ENCODE measurements at regions not wholly inside any gene's neighbourhood (a gene's known extent, or its start where the extent isn't known, plus 50 kb on each side); places are given as distances from the start of the nearest gene placed in this dataset.

DNA sequence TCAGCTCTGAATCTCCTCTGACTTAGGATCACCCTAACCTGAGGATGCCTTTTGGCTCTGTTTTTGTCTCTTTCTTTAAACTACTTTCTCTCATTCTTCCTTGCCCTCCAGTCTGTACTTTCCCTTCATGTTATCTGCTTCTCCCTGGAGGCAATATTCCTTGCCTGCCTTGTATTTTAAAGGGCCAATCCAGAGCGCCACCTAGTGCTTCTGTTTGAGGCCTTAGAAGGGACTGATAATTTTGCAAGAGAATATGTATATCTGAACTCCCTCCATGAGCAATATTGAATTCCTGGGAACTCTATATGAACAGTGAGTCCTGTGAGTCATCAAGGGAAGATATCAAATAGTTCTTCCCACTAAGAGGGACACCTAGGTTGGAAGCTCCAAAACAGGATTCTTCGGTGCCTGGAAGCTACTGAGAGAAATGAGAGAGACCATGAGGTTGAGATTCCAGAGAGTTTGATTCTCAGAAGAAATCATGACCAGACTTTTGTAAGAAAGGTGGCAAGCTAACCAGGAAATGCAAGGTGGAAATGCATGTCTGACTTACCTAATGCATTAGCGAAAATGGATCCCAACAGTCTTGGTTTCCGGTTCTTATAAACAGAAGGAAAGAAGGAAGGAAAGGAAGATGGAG, 203.8 kb upstream of the CD96 start:
- DNase-seq (ENCODE audit: low spot score) (peak; percentile 81), ATAC-seq (peak; percentile 93)
- H3K4me1 Mint-ChIP-seq = peaks cover 15% of the 10 kb centered on the region
- peaks cover 17% of the 10 kb centered on the region for H3K4me1 ChIP-seq (ENCODE audit: insufficient read depth)
- H3K4me3 Mint-ChIP-seq = no peak overlapping the region
- H3K9me3 Mint-ChIP-seq = peaks cover 24% of the 10 kb centered on the region
- no peaks in the 10 kb centered on the region for H4K20me1 ChIP-seq (replicated peaks; ENCODE audit: insufficient read depth)
- H3K79me2 ChIP-seq (replicated peaks; ENCODE audit: insufficient read depth) = no peaks in the 10 kb centered on the region
- H3K36me3 ChIP-seq (ENCODE audit: insufficient read depth) = no peaks in the 10 kb centered on the region
- no peaks in the 10 kb centered on the region for H3K9me2 ChIP-seq (ENCODE audit: insufficient read depth)
- no peak overlapping the region for H3K4me3 ChIP-seq
- no peaks in the 10 kb centered on the region for H3K27me3 Mint-ChIP-seq (ENCODE audit: insufficient read depth, low read depth, poor library complexity)
- H3K4me2 ChIP-seq = no peak overlapping the region
- H3K27ac ChIP-seq (ENCODE audit: low read depth) = no peak overlapping the region
- no peak overlapping the region for H3K27ac Mint-ChIP-seq
- TF ChIP-seq, protein P1, sequence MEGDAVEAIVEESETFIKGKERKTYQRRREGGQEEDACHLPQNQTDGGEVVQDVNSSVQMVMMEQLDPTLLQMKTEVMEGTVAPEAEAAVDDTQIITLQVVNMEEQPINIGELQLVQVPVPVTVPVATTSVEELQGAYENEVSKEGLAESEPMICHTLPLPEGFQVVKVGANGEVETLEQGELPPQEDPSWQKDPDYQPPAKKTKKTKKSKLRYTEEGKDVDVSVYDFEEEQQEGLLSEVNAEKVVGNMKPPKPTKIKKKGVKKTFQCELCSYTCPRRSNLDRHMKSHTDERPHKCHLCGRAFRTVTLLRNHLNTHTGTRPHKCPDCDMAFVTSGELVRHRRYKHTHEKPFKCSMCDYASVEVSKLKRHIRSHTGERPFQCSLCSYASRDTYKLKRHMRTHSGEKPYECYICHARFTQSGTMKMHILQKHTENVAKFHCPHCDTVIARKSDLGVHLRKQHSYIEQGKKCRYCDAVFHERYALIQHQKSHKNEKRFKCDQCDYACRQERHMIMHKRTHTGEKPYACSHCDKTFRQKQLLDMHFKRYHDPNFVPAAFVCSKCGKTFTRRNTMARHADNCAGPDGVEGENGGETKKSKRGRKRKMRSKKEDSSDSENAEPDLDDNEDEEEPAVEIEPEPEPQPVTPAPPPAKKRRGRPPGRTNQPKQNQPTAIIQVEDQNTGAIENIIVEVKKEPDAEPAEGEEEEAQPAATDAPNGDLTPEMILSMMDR (conservative IDR thresholded peaks at IDR 0.05; ENCODE audit: low read depth in 2 of 2) = peak; percentile 88 to 97
- TF ChIP-seq CREB1 (CRISPR knock-in tag; IDR thresholded peaks at IDR 0.05; ENCODE audit: low read depth) (no peak), ZNF331 (CRISPR knock-in tag; IDR thresholded peaks at IDR 0.05; ENCODE audit: low read depth) (no peak)
- TF ChIP-seq, protein P2, sequence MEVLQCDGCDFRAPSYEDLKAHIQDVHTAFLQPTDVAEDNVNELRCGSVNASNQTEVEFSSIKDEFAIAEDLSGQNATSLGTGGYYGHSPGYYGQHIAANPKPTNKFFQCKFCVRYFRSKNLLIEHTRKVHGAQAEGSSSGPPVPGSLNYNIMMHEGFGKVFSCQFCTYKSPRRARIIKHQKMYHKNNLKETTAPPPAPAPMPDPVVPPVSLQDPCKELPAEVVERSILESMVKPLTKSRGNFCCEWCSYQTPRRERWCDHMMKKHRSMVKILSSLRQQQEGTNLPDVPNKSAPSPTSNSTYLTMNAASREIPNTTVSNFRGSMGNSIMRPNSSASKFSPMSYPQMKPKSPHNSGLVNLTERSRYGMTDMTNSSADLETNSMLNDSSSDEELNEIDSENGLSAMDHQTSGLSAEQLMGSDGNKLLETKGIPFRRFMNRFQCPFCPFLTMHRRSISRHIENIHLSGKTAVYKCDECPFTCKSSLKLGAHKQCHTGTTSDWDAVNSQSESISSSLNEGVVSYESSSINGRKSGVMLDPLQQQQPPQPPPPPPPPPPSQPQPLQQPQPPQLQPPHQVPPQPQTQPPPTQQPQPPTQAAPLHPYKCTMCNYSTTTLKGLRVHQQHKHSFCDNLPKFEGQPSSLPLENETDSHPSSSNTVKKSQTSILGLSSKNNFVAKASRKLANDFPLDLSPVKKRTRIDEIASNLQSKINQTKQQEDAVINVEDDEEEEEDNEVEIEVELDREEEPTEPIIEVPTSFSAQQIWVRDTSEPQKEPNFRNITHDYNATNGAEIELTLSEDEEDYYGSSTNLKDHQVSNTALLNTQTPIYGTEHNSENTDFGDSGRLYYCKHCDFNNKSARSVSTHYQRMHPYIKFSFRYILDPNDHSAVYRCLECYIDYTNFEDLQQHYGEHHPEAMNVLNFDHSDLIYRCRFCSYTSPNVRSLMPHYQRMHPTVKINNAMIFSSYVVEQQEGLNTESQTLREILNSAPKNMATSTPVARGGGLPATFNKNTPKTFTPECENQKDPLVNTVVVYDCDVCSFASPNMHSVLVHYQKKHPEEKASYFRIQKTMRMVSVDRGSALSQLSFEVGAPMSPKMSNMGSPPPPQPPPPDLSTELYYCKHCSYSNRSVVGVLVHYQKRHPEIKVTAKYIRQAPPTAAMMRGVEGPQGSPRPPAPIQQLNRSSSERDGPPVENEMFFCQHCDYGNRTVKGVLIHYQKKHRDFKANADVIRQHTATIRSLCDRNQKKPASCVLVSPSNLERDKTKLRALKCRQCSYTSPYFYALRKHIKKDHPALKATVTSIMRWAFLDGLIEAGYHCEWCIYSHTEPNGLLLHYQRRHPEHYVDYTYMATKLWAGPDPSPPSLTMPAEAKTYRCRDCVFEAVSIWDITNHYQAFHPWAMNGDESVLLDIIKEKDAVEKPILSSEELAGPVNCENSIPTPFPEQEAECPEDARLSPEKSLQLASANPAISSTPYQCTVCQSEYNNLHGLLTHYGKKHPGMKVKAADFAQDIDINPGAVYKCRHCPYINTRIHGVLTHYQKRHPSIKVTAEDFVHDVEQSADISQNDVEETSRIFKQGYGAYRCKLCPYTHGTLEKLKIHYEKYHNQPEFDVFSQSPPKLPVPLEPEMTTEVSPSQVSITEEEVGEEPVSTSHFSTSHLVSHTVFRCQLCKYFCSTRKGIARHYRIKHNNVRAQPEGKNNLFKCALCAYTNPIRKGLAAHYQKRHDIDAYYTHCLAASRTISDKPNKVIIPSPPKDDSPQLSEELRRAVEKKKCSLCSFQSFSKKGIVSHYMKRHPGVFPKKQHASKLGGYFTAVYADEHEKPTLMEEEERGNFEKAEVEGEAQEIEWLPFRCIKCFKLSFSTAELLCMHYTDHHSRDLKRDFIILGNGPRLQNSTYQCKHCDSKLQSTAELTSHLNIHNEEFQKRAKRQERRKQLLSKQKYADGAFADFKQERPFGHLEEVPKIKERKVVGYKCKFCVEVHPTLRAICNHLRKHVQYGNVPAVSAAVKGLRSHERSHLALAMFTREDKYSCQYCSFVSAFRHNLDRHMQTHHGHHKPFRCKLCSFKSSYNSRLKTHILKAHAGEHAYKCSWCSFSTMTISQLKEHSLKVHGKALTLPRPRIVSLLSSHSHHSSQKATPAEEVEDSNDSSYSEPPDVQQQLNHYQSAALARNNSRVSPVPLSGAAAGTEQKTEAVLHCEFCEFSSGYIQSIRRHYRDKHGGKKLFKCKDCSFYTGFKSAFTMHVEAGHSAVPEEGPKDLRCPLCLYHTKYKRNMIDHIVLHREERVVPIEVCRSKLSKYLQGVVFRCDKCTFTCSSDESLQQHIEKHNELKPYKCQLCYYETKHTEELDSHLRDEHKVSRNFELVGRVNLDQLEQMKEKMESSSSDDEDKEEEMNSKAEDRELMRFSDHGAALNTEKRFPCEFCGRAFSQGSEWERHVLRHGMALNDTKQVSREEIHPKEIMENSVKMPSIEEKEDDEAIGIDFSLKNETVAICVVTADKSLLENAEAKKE (CRISPR knock-in tag; IDR thresholded peaks at IDR 0.05) = no peak
- peak overlapping the region; percentile 28; the same call in 1 of the 2 replicates for H2AFZ ChIP-seq
- H3K36me3 Mint-ChIP-seq (ENCODE audit: low read depth) = peaks cover 17% of the 10 kb centered on the region
- no peaks in the 10 kb centered on the region for H3K27me3 ChIP-seq (ENCODE audit: insufficient read depth)
- no peaks in the 10 kb centered on the region for H3F3A ChIP-seq (replicated peaks; ENCODE audit: low read depth)
